PC-3 (cell line): ENCODE measurements at regions not wholly inside any gene's neighbourhood (a gene's known extent, or its start where the extent isn't known, plus 50 kb on each side); places are given as distances from the start of the nearest gene placed in this dataset.
"Not testable (repeated sequence)": the region's sequence is repeated elsewhere in the genome, so short reads cannot be mapped to it uniquely, and the experiment has no call there.

Experiments used
- ATAC-seq: fragments of 200-7000 bp; cut with Tn5 transposase; 2 replicates; pipeline ENCODE4 v1.9.1; 2020; ENCODE audit warnings: mild to moderate bottlenecking, moderate library complexity
- BruUV-seq: library from RNA; stranded (reverse); fragments of 400-500 nt; replicated peaks from 2 replicates; lab custom pipeline; 2021; lab: Mats Ljungman, UMichigan
- CTCF ChIA-PET: fragments of 300-600 bp; sonication (Branson Sonifier 250); formaldehyde crosslinking; loops from one replicate; lab custom pipeline; 2022; ENCODE audit warnings: antibody characterized with exemption; lab: Charles Lee
- POLR2A ChIA-PET: fragments of 300-600 bp; sonication (Branson Sonifier 250); formaldehyde crosslinking; loops from one replicate; lab custom pipeline; 2022; ENCODE audit warnings: antibody characterized with exemption; ENCODE audit not compliant: unreplicated experiment; lab: Charles Lee
- DNase-seq: peaks from one replicate; pipeline ENCODE4 v3.0.0-alpha.2; 2015
- H2AFZ ChIP-seq: fragments of 300-600 bp; sonication (generic); 2 replicates; pipeline ENCODE4 v1.6.0; 2016; ENCODE audit warnings: antibody characterized with exemption, low read length
- H3F3A ChIP-seq: fragments of 300-600 bp; sonication (generic); one replicate; pipeline ENCODE4 v1.6.0; 2017; ENCODE audit warnings: antibody characterized with exemption, low read length, control low read depth, mild to moderate bottlenecking; ENCODE audit not compliant: unreplicated experiment
- H3K27ac ChIP-seq: fragments of 300-600 bp; sonication (generic); 2 replicates; pipeline ENCODE4 v1.5.1; 2016; ENCODE audit warnings: mild to moderate bottlenecking, low read length
- H3K27me3 ChIP-seq: fragments of 300-600 bp; sonication (generic); 2 replicates; pipeline ENCODE4 v1.6.1; 2016; ENCODE audit warnings: low read length, mixed read lengths
- H3K36me3 ChIP-seq: fragments of 300-600 bp; sonication (generic); 2 replicates; pipeline ENCODE4 v1.6.1; 2016; ENCODE audit warnings: low read depth, mixed run types, low read length, mixed read lengths
- H3K4me1 ChIP-seq: fragments of 300-600 bp; sonication (generic); 2 replicates; pipeline ENCODE4 v1.5.1; 2016; ENCODE audit warnings: low read length; ENCODE audit not compliant: insufficient read depth
- H3K4me2 ChIP-seq: fragments of 300-600 bp; sonication (generic); 2 replicates; pipeline ENCODE4 v1.6.0; 2016; ENCODE audit warnings: low read length
- H3K4me3 ChIP-seq: fragments of 300-600 bp; sonication (generic); 2 replicates; pipeline ENCODE4 v1.5.1; 2016; ENCODE audit warnings: mild to moderate bottlenecking, low read length, mixed read lengths
- H3K79me2 ChIP-seq: fragments of 300-600 bp; sonication (generic); 2 replicates; pipeline ENCODE4 v1.6.1; 2017; ENCODE audit warnings: low read length, mixed read lengths
- H3K9ac ChIP-seq: fragments of 300-600 bp; sonication (generic); 2 replicates; pipeline ENCODE4 v1.6.0; 2016; ENCODE audit warnings: mild to moderate bottlenecking, low read length
- H3K9me2 ChIP-seq: fragments of 300-600 bp; sonication (generic); replicated peaks from 2 replicates; pipeline ENCODE4 v1.6.1; 2016; ENCODE audit warnings: mixed run types, low read length, mixed read lengths
- H3K9me3 ChIP-seq: fragments of 300-600 bp; sonication (generic); 2 replicates; pipeline ENCODE4 v1.6.1; 2016; ENCODE audit warnings: low read length, mixed read lengths
- H4K20me1 ChIP-seq: fragments of 300-600 bp; sonication (generic); 2 replicates; pipeline ENCODE4 v1.6.1; 2016; ENCODE audit warnings: low read length, mixed read lengths
- CTCF ChIP-seq: fragments of 300-600 bp; sonication (generic); conservative IDR thresholded peaks from 2 replicates; pipeline ENCODE4 v1.5.1; 2017; ENCODE audit warnings: antibody characterized with exemption, low read depth, mild to moderate bottlenecking, low read length
- EZH2 ChIP-seq: fragments of 300-600 bp; sonication (generic); IDR thresholded peaks from one replicate; pipeline ENCODE4 v1.6.1; 2017; ENCODE audit warnings: antibody characterized with exemption, mild to moderate bottlenecking, low read length; ENCODE audit not compliant: unreplicated experiment
- EZH2phosphoT487 ChIP-seq: fragments of 300-600 bp; sonication (generic); IDR thresholded peaks from 2 replicates; pipeline ENCODE4 v1.6.1; 2018; ENCODE audit warnings: mild to moderate bottlenecking, antibody characterized with exemption, low read length, borderline replicate concordance
- intact Hi-C: fragments of 100-400 bp; cut with micrococcal nuclease; formaldehyde crosslinking; loops from 2 replicates; pipeline ENCODE4 v1.9.0; 2023

GRCh38 chrX:1815456-1816175, 200.8 kb downstream of the ASMT start:
- no peaks in the 10 kb centered on the region for H3K79me2 ChIP-seq
- no peak overlapping the region for H3K4me2 ChIP-seq
- BruUV-seq: no TSS peak

GRCh38 chrX:1816387-1816982, 201.6 kb downstream of the ASMT start:
- H3K4me3 ChIP-seq, H3K79me2 ChIP-seq, H3K27me3 ChIP-seq, H2AFZ ChIP-seq, H3K9me2 ChIP-seq, BruUV-seq, H3K9me3 ChIP-seq, H3K4me1 ChIP-seq, H3F3A ChIP-seq, CTCF ChIA-PET, POLR2A ChIA-PET, H4K20me1 ChIP-seq, H3K9ac ChIP-seq, H3K36me3 ChIP-seq, H3K4me2 ChIP-seq, H3K27ac ChIP-seq: not testable (repeated sequence)
- intact Hi-C loops: loop anchor here (1.0 kb wide), 2 partner anchors 143 to 164 kb away; no protein-coding TSS in a partner anchor
- DNase-seq (peak; percentile 38), ATAC-seq (peak; percentile 53; the same call in 1 of the 2 replicates)

More at GRCh38 chrX:1815456-1816175, 200.8 kb downstream of the ASMT start:
- no peaks in the 10 kb centered on the region for H3K9me2 ChIP-seq
- H3K27me3 ChIP-seq: no peaks in the 10 kb centered on the region
- H2AFZ ChIP-seq: no peak overlapping the region
- H3K4me3 ChIP-seq: no peak overlapping the region
- no peak overlapping the region for H3K9ac ChIP-seq
- no peak for TF ChIP-seq CTCF
- TF ChIP-seq EZH2phosphoT487: no peak
- TF ChIP-seq EZH2: no peak
- CTCF ChIA-PET: no interaction called here
- no peaks in the 10 kb centered on the region for H4K20me1 ChIP-seq
- intact Hi-C loops: loop anchor here (1.0 kb wide), 2 partner anchors 142 to 163 kb away; no protein-coding TSS in a partner anchor
- POLR2A ChIA-PET: no interaction called here
- no peaks in the 10 kb centered on the region for H3K36me3 ChIP-seq
- no peak overlapping the region for H3K27ac ChIP-seq
- no peaks in the 10 kb centered on the region for H3K9me3 ChIP-seq
- no peaks in the 10 kb centered on the region for H3F3A ChIP-seq
- ATAC-seq: no peak
- no peak for DNase-seq
- no peaks in the 10 kb centered on the region for H3K4me1 ChIP-seq

DNA sequence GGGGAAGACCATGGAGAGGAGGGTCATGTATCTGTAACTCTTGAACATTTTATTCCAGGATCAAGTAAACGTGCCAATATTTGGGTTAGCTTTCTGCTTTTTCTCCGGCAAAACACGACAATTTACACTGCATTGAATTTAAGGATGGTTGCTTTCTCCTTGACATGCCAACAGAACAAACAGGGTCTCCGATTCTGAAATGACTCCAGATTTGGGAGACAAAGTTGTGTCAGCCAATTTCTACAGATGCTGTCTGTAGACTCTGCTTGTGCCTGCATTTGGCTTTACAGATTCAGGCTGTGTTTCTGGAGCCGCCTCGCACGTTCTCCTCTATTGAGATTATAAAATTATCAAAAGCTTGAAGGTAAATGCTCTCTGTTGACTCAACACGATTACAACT, 207.0 kb downstream of the ASMT start:
- H3K4me2 ChIP-seq: no peak overlapping the region
- POLR2A ChIA-PET: no interaction called here
- no peaks in the 10 kb centered on the region for H3K36me3 ChIP-seq
- no peak overlapping the region for H2AFZ ChIP-seq
- no peaks in the 10 kb centered on the region for H3F3A ChIP-seq
- no peak overlapping the region for H3K9ac ChIP-seq
- no peak overlapping the region for H3K4me3 ChIP-seq
- no peaks in the 10 kb centered on the region for H3K4me1 ChIP-seq
- no peaks in the 10 kb centered on the region for H3K9me2 ChIP-seq
- no peak for ATAC-seq
- CTCF ChIA-PET: no interaction called here
- no peaks in the 10 kb centered on the region for H3K9me3 ChIP-seq
- no peaks in the 10 kb centered on the region for H3K27me3 ChIP-seq
- TF ChIP-seq EZH2phosphoT487: no peak
- no peak for TF ChIP-seq EZH2
- TF ChIP-seq CTCF: no peak
- no peaks in the 10 kb centered on the region for H3K79me2 ChIP-seq
- H4K20me1 ChIP-seq: no peaks in the 10 kb centered on the region
- intact Hi-C loops: no loop called here
- H3K27ac ChIP-seq: no peak overlapping the region
- DNase-seq: no peak
- no TSS peak for BruUV-seq
